ENCODE measurements at regions not wholly inside any gene's neighbourhood (a gene's known extent, or its start where the extent isn't known, plus 50 kb on each side); places are given as distances from the start of the nearest gene placed in this dataset.

DNA sequence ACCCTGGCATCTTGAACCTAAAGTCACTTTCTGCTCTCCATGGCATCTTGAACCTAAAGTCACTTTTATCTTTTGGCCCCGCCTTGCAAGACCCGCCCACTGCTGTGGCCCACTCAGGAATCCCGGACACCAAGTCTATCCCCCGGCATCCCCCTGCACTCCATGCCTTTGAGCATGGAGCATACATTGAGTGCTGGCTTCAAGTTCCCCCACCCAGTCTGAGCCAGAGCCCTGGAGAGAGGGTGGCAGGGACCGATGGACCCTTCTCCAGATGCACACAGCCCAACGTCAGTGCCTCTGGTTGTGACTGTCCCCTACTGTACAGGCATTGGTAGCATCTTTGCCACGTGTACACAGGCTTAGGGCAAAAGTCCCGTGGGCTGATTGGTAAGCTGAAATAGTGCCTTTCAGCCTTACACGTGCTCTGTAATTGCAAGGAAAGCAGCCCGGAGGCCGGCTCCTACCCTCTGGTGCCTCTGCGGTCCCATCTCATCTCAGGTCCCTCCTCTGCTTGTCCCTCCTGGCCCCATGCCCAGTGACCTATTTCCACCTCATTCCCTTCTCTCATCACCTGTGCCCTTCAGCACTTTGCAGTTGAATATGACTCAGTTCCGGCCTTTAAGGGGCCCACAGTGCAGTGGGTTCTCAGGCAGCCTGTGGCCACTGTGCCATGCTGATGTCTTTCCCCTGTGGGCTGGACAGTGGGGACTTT lies 154.0 kb downstream of the INHBB start:
- H3K4me3 Mint-ChIP-seq = no peak overlapping the region
- H3K9me3 Mint-ChIP-seq = no peaks in the 10 kb centered on the region
- no peaks in the 10 kb centered on the region for H3K4me1 Mint-ChIP-seq
- no peak for DNase-seq
- H3K36me3 Mint-ChIP-seq = no peaks in the 10 kb centered on the region
- no peaks in the 10 kb centered on the region for H3K27me3 Mint-ChIP-seq
- H3K27ac Mint-ChIP-seq = no peak overlapping the region

- DNase-seq = no peak
- no peaks in the 10 kb centered on the region for H3K4me1 Mint-ChIP-seq
- H3K9me3 Mint-ChIP-seq = no peaks in the 10 kb centered on the region
- H3K27ac Mint-ChIP-seq = no peak overlapping the region
- no peaks in the 10 kb centered on the region for H3K27me3 Mint-ChIP-seq
- no peak overlapping the region for H3K4me3 Mint-ChIP-seq
- no peaks in the 10 kb centered on the region for H3K36me3 Mint-ChIP-seq
Observed at GRCh38 chr2:120501591-120501990, 155.7 kb downstream of the INHBB start.

GRCh38 chr2:120502357-120502756 lies 156.4 kb downstream of the INHBB start:
- no peak for DNase-seq
- Mint-ChIP-seq H3K27me3 (no peaks in the 10 kb centered on the region), H3K4me3 (no peak overlapping the region), H3K9me3 (no peaks in the 10 kb centered on the region), H3K4me1 (no peaks in the 10 kb centered on the region), H3K27ac (no peak overlapping the region), H3K36me3 (no peaks in the 10 kb centered on the region)

GRCh38 chr2:120502761-120503160 lies 156.8 kb downstream of the INHBB start:
- no peak for DNase-seq
- Mint-ChIP-seq H3K27me3 (no peaks in the 10 kb centered on the region), H3K27ac (no peak overlapping the region), H3K9me3 (no peaks in the 10 kb centered on the region), H3K36me3 (no peaks in the 10 kb centered on the region), H3K4me3 (no peak overlapping the region), H3K4me1 (no peaks in the 10 kb centered on the region)

DNA sequence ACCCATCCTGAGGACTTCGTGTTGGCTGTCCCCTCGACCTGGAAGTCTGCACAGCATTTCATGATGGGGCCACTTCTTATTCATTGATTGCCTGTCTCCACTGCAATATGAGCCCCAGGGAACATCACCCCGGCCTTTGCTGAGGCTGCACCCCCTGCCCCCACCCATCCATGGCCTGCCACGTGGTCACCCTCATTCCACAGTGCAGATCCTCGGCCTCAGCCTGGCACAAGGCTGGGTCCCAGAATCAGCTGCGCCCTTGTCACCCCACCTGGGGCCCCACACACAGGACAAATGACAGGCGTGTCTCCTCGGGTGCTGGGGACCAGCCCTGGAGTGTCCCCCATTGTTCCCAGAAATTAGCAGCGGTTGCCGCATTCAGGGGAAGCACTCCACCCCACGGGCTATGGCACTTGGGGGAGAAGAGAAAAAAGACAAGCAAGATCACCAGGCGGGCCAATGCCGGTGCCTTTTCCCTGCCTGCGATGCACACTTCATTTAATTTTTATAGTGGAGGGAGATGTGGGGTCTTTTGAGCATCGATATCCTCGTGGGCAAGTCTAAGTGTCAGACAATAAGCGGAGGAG lies 157.4 kb downstream of the INHBB start:
- Mint-ChIP-seq H3K4me3 (no peak overlapping the region), H3K36me3 (no peaks in the 10 kb centered on the region), H3K9me3 (no peaks in the 10 kb centered on the region), H3K27ac (no peak overlapping the region), H3K4me1 (no peaks in the 10 kb centered on the region), H3K27me3 (no peaks in the 10 kb centered on the region)
- no peak for DNase-seq

GRCh38 chr2:120503793-120504571 lies 158.0 kb downstream of the INHBB start:
- DNase-seq = no peak
- Mint-ChIP-seq H3K27me3 (no peaks in the 10 kb centered on the region), H3K4me3 (no peak overlapping the region), H3K9me3 (no peaks in the 10 kb centered on the region), H3K36me3 (no peaks in the 10 kb centered on the region), H3K27ac (no peak overlapping the region), H3K4me1 (no peaks in the 10 kb centered on the region)

DNA sequence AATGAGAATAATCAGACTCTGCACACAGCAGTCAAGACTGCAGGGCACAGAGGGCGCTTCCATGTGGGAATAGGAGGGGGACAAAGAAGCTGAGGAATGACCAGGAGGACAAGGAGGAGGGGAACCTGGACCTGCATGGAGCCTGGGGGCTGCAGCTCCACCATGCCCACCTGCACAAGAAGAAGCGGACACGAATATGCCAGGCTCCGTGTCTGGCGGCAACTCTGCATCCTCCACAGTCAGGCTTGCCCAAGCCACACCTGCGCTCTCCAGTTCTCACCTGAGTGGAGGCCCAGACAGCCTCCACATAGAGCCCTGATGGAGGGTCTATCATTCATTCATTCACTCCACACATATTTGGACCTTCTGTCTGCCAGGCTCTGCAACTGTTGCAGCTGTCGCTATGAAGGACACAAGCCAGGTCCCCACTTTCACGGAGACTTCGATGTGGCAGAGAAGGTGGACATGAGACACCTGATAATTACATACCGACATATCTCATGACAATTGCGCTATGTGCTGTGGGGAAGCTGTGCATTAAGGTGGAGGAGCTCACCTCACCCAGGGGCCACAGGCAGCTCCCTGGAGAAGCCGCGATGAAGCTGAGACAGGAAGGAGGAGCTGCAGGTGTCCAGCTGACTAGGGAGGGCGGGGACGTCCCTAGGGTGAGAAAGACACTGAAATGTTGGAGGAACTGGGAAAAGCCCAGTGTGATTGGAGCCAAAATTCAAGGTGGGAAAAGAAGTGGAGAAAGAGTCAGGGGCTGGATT lies 159.2 kb downstream of the INHBB start:
- H3K36me3 Mint-ChIP-seq = no peaks in the 10 kb centered on the region
- no peak for DNase-seq
- H3K27ac Mint-ChIP-seq = no peak overlapping the region
- H3K4me3 Mint-ChIP-seq = no peak overlapping the region
- H3K4me1 Mint-ChIP-seq = no peaks in the 10 kb centered on the region
- no peaks in the 10 kb centered on the region for H3K27me3 Mint-ChIP-seq
- no peaks in the 10 kb centered on the region for H3K9me3 Mint-ChIP-seq

DNA sequence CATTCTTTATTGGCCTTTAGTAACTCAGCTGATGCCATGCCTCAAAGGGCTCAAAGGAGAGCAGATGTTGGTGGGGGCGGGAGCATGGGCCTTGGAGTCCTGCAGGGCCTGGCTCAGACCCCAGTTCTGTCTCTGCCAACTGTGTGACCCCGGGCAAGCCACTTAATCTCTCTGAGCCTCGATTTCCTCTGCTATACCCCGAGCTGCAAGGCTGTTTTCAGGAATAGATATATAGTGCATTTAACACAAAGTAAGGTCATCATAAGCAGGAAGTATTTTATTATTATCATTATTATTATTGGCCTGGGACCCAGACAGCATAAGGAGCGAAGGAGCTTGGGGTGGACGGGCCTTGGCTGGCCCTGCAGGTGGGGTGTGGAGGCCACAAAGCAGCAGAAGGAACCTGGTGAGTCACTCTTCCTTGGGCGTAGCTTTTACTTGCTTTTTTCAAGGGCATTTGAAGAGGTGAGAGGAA lies 162.7 kb downstream of the INHBB start:
- Mint-ChIP-seq H3K4me1 (no peaks in the 10 kb centered on the region), H3K4me3 (no peak overlapping the region), H3K36me3 (no peaks in the 10 kb centered on the region), H3K27ac (no peak overlapping the region), H3K27me3 (no peaks in the 10 kb centered on the region), H3K9me3 (no peaks in the 10 kb centered on the region)
- no peak for DNase-seq

GRCh38 chr2:120509213-120509815 lies 163.4 kb downstream of the INHBB start:
- Mint-ChIP-seq H3K27ac (no peak overlapping the region), H3K4me1 (no peaks in the 10 kb centered on the region), H3K4me3 (no peak overlapping the region), H3K9me3 (no peaks in the 10 kb centered on the region), H3K27me3 (no peaks in the 10 kb centered on the region), H3K36me3 (no peaks in the 10 kb centered on the region)
- no peak for DNase-seq

- no peak overlapping the region for H3K4me3 Mint-ChIP-seq
- H3K27ac Mint-ChIP-seq = no peak overlapping the region
- no peaks in the 10 kb centered on the region for H3K27me3 Mint-ChIP-seq
- DNase-seq = no peak
- no peaks in the 10 kb centered on the region for H3K4me1 Mint-ChIP-seq
- H3K9me3 Mint-ChIP-seq = no peaks in the 10 kb centered on the region
- H3K36me3 Mint-ChIP-seq = no peaks in the 10 kb centered on the region
Observed at GRCh38 chr2:120509991-120510735, 164.2 kb downstream of the INHBB start.

DNA sequence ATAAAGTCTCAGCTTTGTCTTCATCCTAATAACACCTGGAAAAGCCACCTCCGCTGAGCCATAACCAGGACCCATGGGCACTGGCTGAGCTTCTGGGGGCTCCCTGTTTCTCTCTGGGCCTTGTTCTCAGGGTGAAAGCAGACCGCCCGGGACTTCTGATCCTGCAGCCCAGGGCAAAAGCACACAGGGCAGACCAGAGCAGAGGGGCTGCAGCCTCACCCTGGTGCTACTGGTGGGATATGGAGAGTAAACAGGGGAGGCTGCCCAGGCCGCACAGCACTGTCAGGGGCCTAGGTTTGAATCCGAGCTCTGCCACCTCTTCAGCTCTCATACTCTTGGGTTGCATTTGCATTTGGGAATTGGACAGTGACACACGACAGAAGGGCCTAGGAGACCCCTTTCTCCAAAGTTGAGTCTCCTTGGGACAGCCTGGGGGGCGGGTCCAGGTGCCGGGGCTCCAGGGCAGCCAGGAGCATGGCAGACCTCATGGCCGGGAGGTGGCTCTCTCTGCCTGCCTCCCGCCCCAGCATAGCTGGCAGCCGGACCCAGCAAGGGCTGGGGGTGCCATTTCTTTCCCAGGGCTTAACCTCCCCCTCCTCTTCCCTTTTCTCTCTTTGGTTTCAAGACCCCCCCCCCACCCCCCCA lies 164.9 kb downstream of the INHBB start:
- Mint-ChIP-seq H3K27ac (no peak overlapping the region), H3K36me3 (no peaks in the 10 kb centered on the region), H3K9me3 (no peaks in the 10 kb centered on the region), H3K4me3 (no peak overlapping the region), H3K4me1 (no peaks in the 10 kb centered on the region), H3K27me3 (no peaks in the 10 kb centered on the region)
- DNase-seq = no peak

- Mint-ChIP-seq H3K4me3 (no peak overlapping the region), H3K9me3 (no peaks in the 10 kb centered on the region), H3K27ac (no peak overlapping the region), H3K36me3 (no peaks in the 10 kb centered on the region), H3K4me1 (no peaks in the 10 kb centered on the region), H3K27me3 (peaks cover 2% of the 10 kb centered on the region)
- DNase-seq = no peak
Observed at GRCh38 chr2:120511536-120511935, 165.6 kb downstream of the INHBB start.

DNA sequence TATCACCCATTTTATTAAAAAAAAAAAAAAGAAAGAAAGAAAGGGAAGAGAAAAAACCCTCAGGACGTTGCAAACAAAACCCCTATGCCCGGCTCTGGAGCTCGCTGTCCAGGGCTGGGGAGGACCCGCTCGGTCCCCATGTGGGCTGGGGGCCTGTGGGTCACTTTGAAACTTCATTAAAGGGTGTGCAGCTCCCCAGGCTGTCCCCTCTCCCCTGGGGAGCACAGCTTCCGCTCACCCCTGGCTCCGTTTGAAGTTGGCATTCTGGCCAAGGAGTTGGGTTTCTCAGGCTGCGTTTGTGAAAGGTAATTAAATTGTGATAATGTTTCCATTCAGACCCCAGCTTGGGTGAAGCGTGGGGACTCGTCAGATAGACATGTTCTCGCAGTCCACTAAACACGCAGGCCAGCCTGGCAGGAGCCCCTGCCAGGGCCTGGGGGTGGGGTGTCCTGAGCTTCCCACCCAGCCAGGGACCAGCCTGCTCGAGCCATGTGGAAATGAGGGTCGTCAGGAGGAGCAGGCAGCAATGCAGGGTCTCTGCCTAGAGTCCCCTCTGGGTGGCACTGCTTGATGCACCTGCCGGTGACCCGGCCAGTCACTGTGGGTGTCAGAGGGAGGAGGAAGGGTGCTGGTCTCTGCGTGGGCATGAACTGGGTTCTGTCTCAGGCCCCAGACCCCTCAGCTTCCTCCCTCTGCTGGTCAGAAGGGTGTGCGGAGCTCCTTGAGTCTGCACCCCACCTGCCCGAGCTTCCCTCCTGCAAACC lies 166.2 kb downstream of the INHBB start:
- Mint-ChIP-seq H3K27me3 (peaks cover 8% of the 10 kb centered on the region), H3K4me3 (no peak overlapping the region), H3K4me1 (no peaks in the 10 kb centered on the region), H3K36me3 (no peaks in the 10 kb centered on the region), H3K27ac (no peak overlapping the region), H3K9me3 (no peaks in the 10 kb centered on the region)
- DNase-seq = no peak

All from activated naive CD8-positive, alpha-beta T cell treated with anti-CD3 and anti-CD28 coated beads for 36 hours (primary cell).